HepG2 (cell line): ENCODE measurements at regions not wholly inside any gene's neighbourhood (a gene's known extent, or its start where the extent isn't known, plus 50 kb on each side); places are given as distances from the start of the nearest gene placed in this dataset.

Source experiments
- ATAC-seq: fragments of 200-7000 bp; cut with Tn5 transposase; 3 replicates; pipeline ENCODE4 v1.9.1; 2020; ENCODE audit warnings: mild to moderate bottlenecking, moderate library complexity
- BruUV-seq: library from RNA; stranded (reverse); fragments of 400-500 nt; replicated peaks from 2 replicates; lab custom pipeline; 2021; lab: Mats Ljungman, UMichigan
- CTCF ChIA-PET: fragments of 300-600 bp; formaldehyde crosslinking; extraction: SDS; loops from one replicate; lab custom pipeline; 2021; ENCODE audit warnings: low total read pairs, inconsistent platforms, low intra/inter-chr PET ratio; lab: Yijun Ruan, JAX
- POLR2A ChIA-PET: fragments of 350-600 bp; sonication (Branson Sonifier 250); formaldehyde crosslinking; loops from one replicate; lab custom pipeline; 2020; ENCODE audit warnings: antibody characterized with exemption, inconsistent platforms; lab: Yijun Ruan, JAX
- DNase-seq: peaks from one replicate; pipeline ENCODE4 v3.0.0-alpha.2; 2015; ENCODE audit warnings: low spot score
- FAIRE-seq: peaks from 3 replicates; lab custom pipeline; 2011; peaks lifted over from hg19 to GRCh38; lab: Jason Lieb, UNC
- H2AFZ ChIP-seq: one replicate; pipeline ENCODE4 v1.6.1; 2011; ENCODE audit warnings: low read length, inconsistent platforms
- H3K27ac ChIP-seq: fragments of 300-600 bp; 3 replicates; pipeline ENCODE4 v1.8.0; 2011; ENCODE audit warnings: mixed run types, mild to moderate bottlenecking, mixed read lengths, low read length, inconsistent platforms; ENCODE audit not compliant: insufficient read depth; ENCODE audit errors: extremely low read length
- H3K27me3 ChIP-seq, 2 experiments: fragments of 200-600 bp in 1 of 2; 2 replicates in 1 of 2; 3 replicates in 1 of 2; pipeline versions ENCODE4 v1.6.0 to v1.8.0; 2011; ENCODE audit warnings: low read length in 2 of 2, mild to moderate bottlenecking in 2 of 2, moderate library complexity in 2 of 2, inconsistent platforms in 1 of 2; ENCODE audit not compliant: insufficient read depth in 2 of 2, control insufficient read depth in 1 of 2
- H3K36me3 ChIP-seq, 2 experiments: fragments of 200-600 bp in 1 of 2; replicated peaks in 1 of 2; 2 replicates in 1 of 2; 3 replicates in 1 of 2; pipeline versions ENCODE4 v1.5.1 to v1.8.0; 2011; ENCODE audit warnings: low read length in 2 of 2, inconsistent platforms in 1 of 2; ENCODE audit not compliant: insufficient read depth in 2 of 2, control insufficient read depth in 1 of 2
- H3K4me1 ChIP-seq: 2 replicates; pipeline ENCODE4 v1.5.1; 2012; ENCODE audit warnings: low read length, inconsistent platforms; ENCODE audit not compliant: insufficient read depth
- H3K4me2 ChIP-seq: 2 replicates; pipeline ENCODE4 v1.6.0; 2011; ENCODE audit warnings: low read depth, low read length, inconsistent platforms
- H3K4me3 ChIP-seq, 3 experiments: fragments of 200-600 bp in 1 of 3; sonication (generic), shearing (Covaris generic) in 1 of 3; replicated peaks in 1 of 3; 2 replicates each; pipeline ENCODE4 v1.5.1; 2011 to 2016; ENCODE audit warnings: low read length in 3 of 3, inconsistent platforms in 2 of 3, low read depth in 2 of 3, mild to moderate bottlenecking in 2 of 3, control low read depth in 1 of 3, mixed read lengths in 1 of 3; ENCODE audit not compliant: insufficient read depth in 1 of 3
- H3K79me2 ChIP-seq: one replicate; pipeline ENCODE4 v1.6.1; 2011; ENCODE audit warnings: low read length, inconsistent platforms; ENCODE audit not compliant: insufficient read depth
- H3K9ac ChIP-seq: 2 replicates; pipeline ENCODE4 v1.6.0; 2011; ENCODE audit warnings: mild to moderate bottlenecking, low read depth, low read length, inconsistent platforms; ENCODE audit not compliant: insufficient read depth
- H3K9me3 ChIP-seq: 2 replicates; pipeline ENCODE4 v1.5.1; 2012; ENCODE audit warnings: mild to moderate bottlenecking, low read length
- H4K20me1 ChIP-seq: 2 replicates; pipeline ENCODE4 v1.6.0; 2011; ENCODE audit warnings: inconsistent platforms, mild to moderate bottlenecking, low read length, moderate library complexity; ENCODE audit not compliant: insufficient read depth
- BRD4 ChIP-seq: sonication (generic); formaldehyde crosslinking; IDR thresholded peaks from 2 replicates; pipeline ENCODE4 v1.4.0; 2020; ENCODE audit warnings: missing genetic modification reagents
- EEA1 ChIP-seq: sonication (generic); formaldehyde crosslinking; IDR thresholded peaks from 2 replicates; pipeline ENCODE4 v1.5.1; 2020; ENCODE audit warnings: mild to moderate bottlenecking, missing genetic modification reagents, borderline replicate concordance
- HNRNPL ChIP-seq: fragments of 200-400 bp; formaldehyde crosslinking; IDR thresholded peaks from 2 replicates; pipeline ENCODE4 v1.6.1; 2017; ENCODE audit warnings: mild to moderate bottlenecking, low read depth, low read length
- HOXA5 ChIP-seq: sonication (generic); formaldehyde crosslinking; IDR thresholded peaks from 2 replicates; pipeline ENCODE4 v1.4.0; 2020; ENCODE audit warnings: missing genetic modification reagents
- SMARCE1 ChIP-seq: fragments of 450-650 bp; IDR thresholded peaks from 2 replicates; pipeline ENCODE4 v1.6.1; 2017; ENCODE audit warnings: borderline replicate concordance
- TERF1 ChIP-seq: sonication (generic); formaldehyde crosslinking; IDR thresholded peaks from 2 replicates; pipeline ENCODE4 v1.8.0; 2022; ENCODE audit warnings: mild to moderate bottlenecking, missing genetic modification reagents, moderate library complexity
- TP53 ChIP-seq: sonication (generic); formaldehyde crosslinking; conservative IDR thresholded peaks from 2 replicates; pipeline ENCODE4 v1.4.0; 2020; ENCODE audit warnings: missing genetic modification reagents
- WGBS: methylation state at CpG from one replicate; pipeline ENCODE4 v1.1.6; 2017; ENCODE audit warnings: low lambda C conversion rate; 5-methylcytosine and 5-hydroxymethylcytosine counted together
- in situ Hi-C: cut with HindIII; loops from 2 replicates; pipeline ENCODE4 v1.10.0; 2017; ENCODE audit warnings: low pct_unique_long_range_greater_than_20kb; ENCODE audit not compliant: extremely low pct_ligation_motif_present
- intact Hi-C: fragments of 100-400 bp; cut with micrococcal nuclease; formaldehyde crosslinking; loops from one replicate; pipeline ENCODE4 v1.10.0; 2022; ENCODE audit not compliant: unreplicated experiment

DNA sequence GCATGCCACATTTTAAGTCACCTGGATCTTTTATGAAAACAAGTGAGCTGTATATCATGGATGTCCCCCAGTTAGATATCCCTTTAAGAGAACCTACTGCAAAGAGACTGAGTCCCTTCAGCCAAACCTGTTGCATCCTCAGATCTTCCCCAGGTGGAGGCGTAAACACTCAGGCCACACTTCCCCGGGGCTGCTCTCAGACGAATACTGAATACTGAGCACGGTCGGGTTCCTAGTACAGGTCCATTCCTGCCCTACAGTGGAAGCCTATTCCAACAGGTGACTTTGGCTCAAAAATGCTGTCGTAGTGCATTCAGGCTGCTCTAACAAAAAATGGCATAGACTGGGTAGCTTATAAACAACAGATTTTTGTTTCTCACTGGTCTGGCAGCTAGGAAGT, 320.2 kb upstream of the CLNK start:
- in situ Hi-C loops (no loop called here), intact Hi-C loops (no loop called here)
- no peaks in the 10 kb centered on the region for H3K9me3 ChIP-seq
- no peak for DNase-seq
- BruUV-seq = no TSS peak
- H3K4me3 ChIP-seq = no peak overlapping the region
- no peak overlapping the region for H2AFZ ChIP-seq
- no peak for FAIRE-seq
- no peak for TF ChIP-seq TERF1 (CRISPR knock-in tag)
- CTCF ChIA-PET = no interaction called here
- H3K27ac ChIP-seq = no peak overlapping the region
- POLR2A ChIA-PET = no interaction called here
- no peaks in the 10 kb centered on the region for H3K79me2 ChIP-seq
- no peaks in the 10 kb centered on the region for H3K27me3 ChIP-seq
- no peaks in the 10 kb centered on the region for H3K36me3 ChIP-seq
- ATAC-seq = no peak
- no peaks in the 10 kb centered on the region for H4K20me1 ChIP-seq
- no peak overlapping the region for H3K4me2 ChIP-seq
- no peak overlapping the region for H3K9ac ChIP-seq
- WGBS = 18% methylated on average over 6 of the region's 6 CpGs
- H3K4me1 ChIP-seq = no peaks in the 10 kb centered on the region

DNA sequence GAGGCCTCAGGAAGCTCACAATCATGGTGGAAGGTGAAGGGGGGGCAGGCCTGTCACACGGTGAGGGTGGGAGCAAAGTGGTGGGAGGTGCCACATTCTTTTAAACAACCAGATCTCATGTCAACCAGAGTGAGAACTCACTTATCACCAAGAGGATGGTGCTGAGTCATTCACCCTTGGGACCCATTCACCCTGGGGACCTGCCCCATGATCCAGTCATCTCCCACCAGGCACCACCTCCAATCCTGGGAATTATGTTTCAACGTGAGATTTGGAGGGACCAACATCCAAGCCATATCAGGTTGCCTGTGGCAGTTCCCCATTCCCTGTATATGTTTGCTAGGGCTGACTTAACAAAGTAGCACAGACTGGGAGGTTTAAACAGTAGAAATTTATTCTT, 318.4 kb upstream of the CLNK start:
- CTCF ChIA-PET = no interaction called here
- in situ Hi-C loops (no loop called here), intact Hi-C loops (no loop called here)
- Histone ChIP-seq H2AFZ (no peak overlapping the region), H3K27me3 (no peaks in the 10 kb centered on the region), H3K9ac (no peak overlapping the region), H3K27ac (no peak overlapping the region), H3K4me2 (no peak overlapping the region), H3K4me3 (no peak overlapping the region), H3K4me1 (no peaks in the 10 kb centered on the region), H3K36me3 (no peaks in the 10 kb centered on the region), H3K79me2 (no peaks in the 10 kb centered on the region), H4K20me1 (no peaks in the 10 kb centered on the region), H3K9me3 (no peaks in the 10 kb centered on the region)
- POLR2A ChIA-PET = no interaction called here
- TF ChIP-seq BRD4 (CRISPR knock-in tag) (no peak), EEA1 (CRISPR knock-in tag) (no peak), HOXA5 (no peak), HNRNPL (no peak), TP53 (CRISPR knock-in tag) (no peak), SMARCE1 (no peak)
- DNase-seq (no peak), ATAC-seq (no peak), FAIRE-seq (no peak)
- 0% methylated on average over 2 of the region's 2 CpGs for WGBS
- BruUV-seq = no TSS peak
